Body of pancreas (tissue), 4 donors: ENCODE measurements at regions not wholly inside any gene's neighbourhood (a gene's known extent, or its start where the extent isn't known, plus 50 kb on each side); places are given as distances from the start of the nearest gene placed in this dataset.

Experiments
- ATAC-seq: fragments of 150-250 bp; one replicate; pipeline ENCODE4 v1.9.1; 2016
- DNase-seq, 4 donors: peaks; one replicate each; pipeline ENCODE4 v3.0.0-alpha.2; 2019
- H3K27ac ChIP-seq, 4 donors: fragments of 200-600 bp; sonication (generic); 1 replicate in 3 of 4; 2 replicates in 1 of 4; pipeline versions ENCODE4 v1.5.1 to v1.6.1; 2016 to 2019; ENCODE audit warnings: mild to moderate bottlenecking in 1 of 4, mixed read lengths in 1 of 4, moderate library complexity in 1 of 4
- H3K27me3 ChIP-seq, 2 donors: fragments of 200-600 bp; sonication (generic); one replicate each; pipeline ENCODE4 v1.6.0; 2016; ENCODE audit warnings: mild to moderate bottlenecking in 1 of 2
- H3K36me3 ChIP-seq, 2 donors: fragments of 200-600 bp; sonication (generic); replicated peaks in 1 of 2; 2 replicates each; pipeline ENCODE4 v1.5.1; 2016; ENCODE audit warnings: low read depth in 2 of 2; ENCODE audit not compliant: insufficient read depth in 1 of 2
- H3K4me1 ChIP-seq: fragments of 200-600 bp; sonication (generic); one replicate; pipeline ENCODE4 v1.6.0; 2016
- H3K4me3 ChIP-seq, 2 donors: fragments of 200-600 bp; sonication (generic); 1 replicate in 1 of 2; 2 replicates in 1 of 2; pipeline ENCODE4 v1.5.1; 2016 to 2019
- H3K9me3 ChIP-seq, 3 donors: fragments of 200-600 bp; sonication (generic); 1 replicate in 2 of 3; 2 replicates in 1 of 3; pipeline ENCODE4 v1.5.1; 2016
- CTCF ChIP-seq, 7 experiments: fragments of 450-650 bp in 4 of 7; fragments of 200-600 bp in 3 of 7; sonication (generic) in 3 of 7; IDR thresholded peaks; one replicate each; pipeline ENCODE4 v1.5.1; 2016 to 2019; ENCODE audit warnings: antibody characterized with exemption in 7 of 7
- POLR2A ChIP-seq, 3 donors: fragments of 450-650 bp; IDR thresholded peaks; one replicate each; pipeline ENCODE4 v1.6.1; 2016; ENCODE audit warnings: antibody characterized with exemption in 3 of 3, mild to moderate bottlenecking in 2 of 3
- WGBS, 2 donors: methylation state at CpG; one replicate each; pipeline ENCODE4 v1.1.5; 2017; 5-methylcytosine and 5-hydroxymethylcytosine counted together
- intact Hi-C: fragments of 100-400 bp; cut with DNase I; formaldehyde crosslinking; loops from one replicate; pipeline ENCODE4 v1.15.1; 2023

GRCh38 chr5:54676481-54677340, 159.2 kb downstream of the SNX18 start:
- no peaks in the 10 kb centered on the region for H3K9me3 ChIP-seq
- no peak for ATAC-seq
- 57 to 70% methylated on average over 3 of the region's 3 CpGs for WGBS, 2 donors
- H3K27me3 ChIP-seq: no peaks in the 10 kb centered on the region
- no peak for DNase-seq
- no peak overlapping the region for H3K27ac ChIP-seq
- intact Hi-C loops: no loop called here
- H3K4me1 ChIP-seq: no peaks in the 10 kb centered on the region
- no peak for TF ChIP-seq POLR2A (IDR thresholded peaks at IDR 0.05)
- TF ChIP-seq CTCF (IDR thresholded peaks at IDR 0.05): no peak
- no peaks in the 10 kb centered on the region for H3K36me3 ChIP-seq
- H3K4me3 ChIP-seq: no peak overlapping the region

- H3K4me3 ChIP-seq: no peak overlapping the region
- ATAC-seq (peak; percentile 30), DNase-seq (peak in 1 of 4 donors; percentile 76)
- intact Hi-C loops: no loop called here
- no peaks in the 10 kb centered on the region for H3K9me3 ChIP-seq
- H3K27me3 ChIP-seq: no peaks in the 10 kb centered on the region
- H3K4me1 ChIP-seq: no peaks in the 10 kb centered on the region
- TF ChIP-seq POLR2A (IDR thresholded peaks at IDR 0.05): no peak
- no peak for TF ChIP-seq CTCF (IDR thresholded peaks at IDR 0.05)
- H3K36me3 ChIP-seq: no peaks in the 10 kb centered on the region
- WGBS, 2 donors: 59 to 73% methylated on average over 4 of the region's 4 CpGs
- H3K27ac ChIP-seq: peak overlapping the region in 1 of 4 donors; percentile 44
These were observed 156.1 kb downstream of the SNX18 start for GRCh38 chr5:54673523-54674225.

DNA sequence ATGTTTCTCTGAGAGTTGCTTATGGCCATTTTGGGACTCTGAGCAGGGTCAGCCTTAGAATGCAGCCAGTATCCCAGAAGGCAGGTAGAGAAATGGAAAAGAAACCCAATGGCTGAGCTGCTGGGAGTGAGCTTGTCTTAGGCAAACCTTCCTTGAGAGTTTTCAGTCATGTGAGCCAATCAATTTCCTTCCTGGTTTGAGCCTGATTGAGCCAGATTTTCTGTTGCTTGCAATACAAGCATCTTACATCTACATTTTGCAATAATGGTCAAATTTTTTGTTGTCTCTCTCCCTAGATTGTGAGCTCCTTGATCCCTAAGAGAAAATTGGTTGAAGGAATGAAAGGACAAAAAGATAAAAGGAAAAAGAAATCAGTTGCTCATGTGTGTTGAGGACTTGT, 155.3 kb downstream of the SNX18 start:
- ATAC-seq (no peak), DNase-seq (no peak)
- intact Hi-C loops: no loop called here
- Histone ChIP-seq H3K36me3 (no peaks in the 10 kb centered on the region), H3K9me3 (no peaks in the 10 kb centered on the region), H3K27ac (no peak overlapping the region), H3K27me3 (no peaks in the 10 kb centered on the region), H3K4me1 (no peaks in the 10 kb centered on the region), H3K4me3 (no peak overlapping the region)
- TF ChIP-seq POLR2A (IDR thresholded peaks at IDR 0.05): no peak
- no peak for TF ChIP-seq CTCF (IDR thresholded peaks at IDR 0.05)

DNA sequence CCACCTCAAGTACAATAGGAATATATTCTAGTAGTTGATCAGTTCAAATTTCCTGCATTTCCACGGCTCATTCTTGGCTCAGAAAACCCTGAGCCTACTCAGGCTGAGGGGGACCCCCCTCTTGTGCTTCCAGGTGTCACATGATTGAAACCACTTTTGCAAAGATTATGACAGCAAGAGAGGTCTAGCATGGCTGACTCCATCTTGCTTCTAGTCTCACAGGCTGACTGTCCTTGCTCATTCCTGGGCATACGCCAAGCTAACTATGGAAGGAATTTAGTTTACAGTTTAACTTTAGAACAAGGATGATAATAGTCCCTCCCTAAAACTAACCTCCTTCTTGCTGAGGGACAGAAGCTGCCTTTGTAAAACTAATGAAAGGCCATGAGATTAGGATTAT, 154.1 kb downstream of the SNX18 start:
- no peaks in the 10 kb centered on the region for H3K9me3 ChIP-seq
- TF ChIP-seq CTCF (IDR thresholded peaks at IDR 0.05): no peak
- H3K27me3 ChIP-seq: no peaks in the 10 kb centered on the region
- WGBS, 2 donors: 46 to 58% methylated on average over 2 of the region's 2 CpGs
- intact Hi-C loops: no loop called here
- ATAC-seq (no peak), DNase-seq (no peak)
- no peaks in the 10 kb centered on the region for H3K36me3 ChIP-seq
- no peaks in the 10 kb centered on the region for H3K4me1 ChIP-seq
- H3K27ac ChIP-seq: peak overlapping the region in 1 of 4 donors; percentile 49
- no peak overlapping the region for H3K4me3 ChIP-seq
